ENCODE measurements at regions not wholly inside any gene's neighbourhood (a gene's known extent, or its start where the extent isn't known, plus 50 kb on each side); places are given as distances from the start of the nearest gene placed in this dataset.

DNA sequence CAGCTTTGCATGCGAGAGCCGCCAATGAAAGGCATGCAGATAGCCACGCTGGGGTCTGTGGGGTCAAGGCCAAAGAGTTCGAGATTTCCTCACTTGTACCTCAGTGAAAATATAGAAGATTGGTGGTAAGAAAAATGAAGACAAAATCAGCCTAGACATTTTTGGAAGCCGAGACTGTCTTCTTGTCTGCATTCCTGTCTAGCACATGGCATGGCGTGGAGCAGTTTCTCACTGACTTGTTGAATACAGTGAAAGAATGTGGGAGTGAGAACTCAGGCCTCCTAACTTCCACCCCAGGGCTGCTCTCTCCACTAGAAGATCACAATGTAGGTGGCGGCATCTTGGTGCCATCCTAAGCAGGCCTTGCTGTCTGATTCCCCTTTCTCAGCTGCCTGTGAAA is 740.8 kb upstream of the HS6ST1 start:
- Histone ChIP-seq H4K20me1 (ENCODE audit: control insufficient read depth, extremely low read depth, insufficient read depth, low read length) (no peaks in the 10 kb centered on the region), H3K27ac (ENCODE audit: insufficient read depth, low read length) (no peak overlapping the region), H2AFZ (ENCODE audit: low read length) (no peak overlapping the region), H3K9me3 (ENCODE audit: control insufficient read depth, insufficient read depth, low read depth, low read length) (no peaks in the 10 kb centered on the region), H3K4me2 (ENCODE audit: extremely low read depth, insufficient read depth, low read length) (no peak overlapping the region), H3K4me3 (replicated peaks in 1 of 4; ENCODE audit: control extremely low read depth in 1 of 4, insufficient read depth in 1 of 4, low read depth in 3 of 4, low read length in 4 of 4) (no peak overlapping the region), H3K27me3 (ENCODE audit: control insufficient read depth, insufficient read depth, low read length) (no peaks in the 10 kb centered on the region), H3K4me1 (ENCODE audit: control insufficient read depth, extremely low read depth, insufficient read depth, low read length) (no peaks in the 10 kb centered on the region), H3K79me2 (ENCODE audit: control insufficient read depth, insufficient read depth, low read length) (no peaks in the 10 kb centered on the region), H3K9ac (ENCODE audit: insufficient read depth, low read length) (no peak overlapping the region), H3K36me3 (ENCODE audit: control insufficient read depth, insufficient read depth, low read length) (no peaks in the 10 kb centered on the region)
- peak in 1 of 2 donors; percentile 48 for DNase-seq (ENCODE audit: low read depth in 2 of 2)
- no peak for TF ChIP-seq EZH2 (IDR thresholded peaks at IDR 0.05; ENCODE audit: low read length, missing control alignments)
- TF ChIP-seq, protein P1, sequence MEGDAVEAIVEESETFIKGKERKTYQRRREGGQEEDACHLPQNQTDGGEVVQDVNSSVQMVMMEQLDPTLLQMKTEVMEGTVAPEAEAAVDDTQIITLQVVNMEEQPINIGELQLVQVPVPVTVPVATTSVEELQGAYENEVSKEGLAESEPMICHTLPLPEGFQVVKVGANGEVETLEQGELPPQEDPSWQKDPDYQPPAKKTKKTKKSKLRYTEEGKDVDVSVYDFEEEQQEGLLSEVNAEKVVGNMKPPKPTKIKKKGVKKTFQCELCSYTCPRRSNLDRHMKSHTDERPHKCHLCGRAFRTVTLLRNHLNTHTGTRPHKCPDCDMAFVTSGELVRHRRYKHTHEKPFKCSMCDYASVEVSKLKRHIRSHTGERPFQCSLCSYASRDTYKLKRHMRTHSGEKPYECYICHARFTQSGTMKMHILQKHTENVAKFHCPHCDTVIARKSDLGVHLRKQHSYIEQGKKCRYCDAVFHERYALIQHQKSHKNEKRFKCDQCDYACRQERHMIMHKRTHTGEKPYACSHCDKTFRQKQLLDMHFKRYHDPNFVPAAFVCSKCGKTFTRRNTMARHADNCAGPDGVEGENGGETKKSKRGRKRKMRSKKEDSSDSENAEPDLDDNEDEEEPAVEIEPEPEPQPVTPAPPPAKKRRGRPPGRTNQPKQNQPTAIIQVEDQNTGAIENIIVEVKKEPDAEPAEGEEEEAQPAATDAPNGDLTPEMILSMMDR (conservative IDR thresholded peaks at IDR 0.05 in 1 of 2, IDR thresholded peaks at IDR 0.05 in 1 of 2; ENCODE audit: low read depth in 1 of 2, low read length in 2 of 2): no peak

DNA sequence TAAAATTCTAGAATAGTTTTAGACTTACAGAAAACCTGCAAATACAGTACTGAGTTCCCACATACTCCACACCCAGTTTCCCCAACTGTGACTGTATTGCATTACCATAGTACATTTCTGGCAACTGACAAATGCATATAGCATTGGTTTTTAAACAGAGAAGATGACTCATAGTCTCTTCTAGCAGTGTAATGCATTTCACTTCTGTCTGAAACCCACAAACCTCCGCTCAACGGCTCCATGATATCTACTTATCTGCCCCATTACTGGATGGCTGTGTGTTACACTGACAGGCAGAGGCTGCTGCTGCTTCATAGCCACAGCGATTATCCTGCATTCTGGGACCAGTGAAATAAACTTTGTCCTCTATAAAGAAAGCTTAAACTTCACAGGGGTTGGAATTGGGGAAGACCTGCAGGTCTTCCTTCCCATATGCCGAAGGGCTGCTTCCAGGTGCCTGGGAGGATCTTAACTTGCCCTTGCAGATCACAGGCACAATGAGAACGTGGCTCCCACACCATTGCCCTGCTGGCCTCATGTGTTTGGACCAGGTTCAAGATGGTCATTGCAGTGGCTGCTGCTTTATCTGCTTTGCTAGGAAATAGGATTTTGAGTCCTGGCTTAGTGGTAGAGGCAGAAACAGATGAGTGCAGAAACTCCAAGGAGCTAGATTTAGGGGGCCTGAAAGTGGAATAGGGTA is 742.6 kb upstream of the HS6ST1 start:
- H2AFZ ChIP-seq (ENCODE audit: low read length): no peak overlapping the region
- no peaks in the 10 kb centered on the region for H3K36me3 ChIP-seq (ENCODE audit: control insufficient read depth, insufficient read depth, low read length)
- no peaks in the 10 kb centered on the region for H3K79me2 ChIP-seq (ENCODE audit: control insufficient read depth, insufficient read depth, low read length)
- no peak overlapping the region for H3K27ac ChIP-seq (ENCODE audit: insufficient read depth, low read length)
- no peaks in the 10 kb centered on the region for H3K9me3 ChIP-seq (ENCODE audit: control insufficient read depth, insufficient read depth, low read depth, low read length)
- H3K27me3 ChIP-seq (ENCODE audit: control insufficient read depth, insufficient read depth, low read length): no peaks in the 10 kb centered on the region
- no peaks in the 10 kb centered on the region for H3K4me1 ChIP-seq (ENCODE audit: control insufficient read depth, extremely low read depth, insufficient read depth, low read length)
- H3K4me2 ChIP-seq (ENCODE audit: extremely low read depth, insufficient read depth, low read length): no peak overlapping the region
- no peaks in the 10 kb centered on the region for H4K20me1 ChIP-seq (ENCODE audit: control insufficient read depth, extremely low read depth, insufficient read depth, low read length)
- TF ChIP-seq, protein P1 (conservative IDR thresholded peaks at IDR 0.05 in 1 of 2, IDR thresholded peaks at IDR 0.05 in 1 of 2; ENCODE audit: low read depth in 1 of 2, low read length in 2 of 2): no peak
- TF ChIP-seq EZH2 (IDR thresholded peaks at IDR 0.05; ENCODE audit: low read length, missing control alignments): no peak
- peak; percentile 79 to 90 for DNase-seq (ENCODE audit: low read depth in 2 of 2)
- no peak overlapping the region for H3K9ac ChIP-seq (ENCODE audit: insufficient read depth, low read length)
- no peak overlapping the region for H3K4me3 ChIP-seq (replicated peaks in 1 of 4; ENCODE audit: control extremely low read depth in 1 of 4, insufficient read depth in 1 of 4, low read depth in 3 of 4, low read length in 4 of 4)

DNA sequence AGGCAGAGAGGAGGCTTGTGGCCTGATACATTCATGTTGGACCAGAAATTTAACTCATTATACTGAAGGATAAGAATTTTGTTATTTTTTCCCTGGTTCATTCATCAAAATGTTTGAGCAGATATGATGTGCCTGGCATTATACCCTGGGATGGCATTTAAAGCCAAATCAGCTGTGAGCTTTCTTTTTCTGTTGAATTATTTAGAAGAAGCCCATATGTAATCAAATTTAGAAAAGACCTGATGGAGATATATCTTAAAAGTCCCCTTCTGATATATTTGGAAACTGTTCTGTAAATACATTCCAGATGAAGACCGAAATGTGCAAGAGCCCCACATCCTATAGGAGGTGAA is 743.1 kb upstream of the HS6ST1 start:
- Histone ChIP-seq H3K9me3 (ENCODE audit: control insufficient read depth, insufficient read depth, low read depth, low read length) (no peaks in the 10 kb centered on the region), H3K79me2 (ENCODE audit: control insufficient read depth, insufficient read depth, low read length) (no peaks in the 10 kb centered on the region), H3K27ac (ENCODE audit: insufficient read depth, low read length) (no peak overlapping the region), H3K36me3 (ENCODE audit: control insufficient read depth, insufficient read depth, low read length) (no peaks in the 10 kb centered on the region), H3K27me3 (ENCODE audit: control insufficient read depth, insufficient read depth, low read length) (no peaks in the 10 kb centered on the region), H3K9ac (ENCODE audit: insufficient read depth, low read length) (no peak overlapping the region), H4K20me1 (ENCODE audit: control insufficient read depth, extremely low read depth, insufficient read depth, low read length) (no peaks in the 10 kb centered on the region), H2AFZ (ENCODE audit: low read length) (no peak overlapping the region), H3K4me3 (replicated peaks in 1 of 4; ENCODE audit: control extremely low read depth in 1 of 4, insufficient read depth in 1 of 4, low read depth in 3 of 4, low read length in 4 of 4) (no peak overlapping the region), H3K4me1 (ENCODE audit: control insufficient read depth, extremely low read depth, insufficient read depth, low read length) (no peaks in the 10 kb centered on the region), H3K4me2 (ENCODE audit: extremely low read depth, insufficient read depth, low read length) (no peak overlapping the region)
- TF ChIP-seq EZH2 (IDR thresholded peaks at IDR 0.05; ENCODE audit: low read length, missing control alignments): no peak
- TF ChIP-seq, protein P1 (conservative IDR thresholded peaks at IDR 0.05 in 1 of 2, IDR thresholded peaks at IDR 0.05 in 1 of 2; ENCODE audit: low read depth in 1 of 2, low read length in 2 of 2): no peak
- DNase-seq (ENCODE audit: low read depth in 2 of 2): no peak
